ENCODE measurements at regions not wholly inside any gene's neighbourhood (a gene's known extent, or its start where the extent isn't known, plus 50 kb on each side); places are given as distances from the start of the nearest gene placed in this dataset.

- no TSS peak for BruUV-seq (replicated peaks)
- ChIA-PET POLR2A (no interaction called here), CTCF (ENCODE audit: unreplicated experiment) (no interaction called here)
- H2AFZ ChIP-seq (ENCODE audit: low read length), result no peak overlapping the region
- no peaks in the 10 kb centered on the region for H3K36me3 ChIP-seq (ENCODE audit: insufficient read depth, low read length)
- H3K4me2 ChIP-seq (ENCODE audit: low read length), result no peak overlapping the region
- H4K20me1 ChIP-seq (ENCODE audit: insufficient read depth, low read length), result no peaks in the 10 kb centered on the region
- TF ChIP-seq, protein P1, sequence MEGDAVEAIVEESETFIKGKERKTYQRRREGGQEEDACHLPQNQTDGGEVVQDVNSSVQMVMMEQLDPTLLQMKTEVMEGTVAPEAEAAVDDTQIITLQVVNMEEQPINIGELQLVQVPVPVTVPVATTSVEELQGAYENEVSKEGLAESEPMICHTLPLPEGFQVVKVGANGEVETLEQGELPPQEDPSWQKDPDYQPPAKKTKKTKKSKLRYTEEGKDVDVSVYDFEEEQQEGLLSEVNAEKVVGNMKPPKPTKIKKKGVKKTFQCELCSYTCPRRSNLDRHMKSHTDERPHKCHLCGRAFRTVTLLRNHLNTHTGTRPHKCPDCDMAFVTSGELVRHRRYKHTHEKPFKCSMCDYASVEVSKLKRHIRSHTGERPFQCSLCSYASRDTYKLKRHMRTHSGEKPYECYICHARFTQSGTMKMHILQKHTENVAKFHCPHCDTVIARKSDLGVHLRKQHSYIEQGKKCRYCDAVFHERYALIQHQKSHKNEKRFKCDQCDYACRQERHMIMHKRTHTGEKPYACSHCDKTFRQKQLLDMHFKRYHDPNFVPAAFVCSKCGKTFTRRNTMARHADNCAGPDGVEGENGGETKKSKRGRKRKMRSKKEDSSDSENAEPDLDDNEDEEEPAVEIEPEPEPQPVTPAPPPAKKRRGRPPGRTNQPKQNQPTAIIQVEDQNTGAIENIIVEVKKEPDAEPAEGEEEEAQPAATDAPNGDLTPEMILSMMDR (conservative IDR thresholded peaks at IDR 0.05; ENCODE audit: low read length), result no peak
- no peak for TF ChIP-seq EZH2phosphoT487 (IDR thresholded peaks at IDR 0.05; ENCODE audit: borderline replicate concordance, low read depth, low read length)
- H3K4me1 ChIP-seq (ENCODE audit: insufficient read depth, low read length, poor library complexity, severe bottlenecking), result no peaks in the 10 kb centered on the region
- DNase-seq (ENCODE audit: low spot score), result no peak
- no peaks in the 10 kb centered on the region for H3K79me2 ChIP-seq (ENCODE audit: insufficient read depth, low read depth, low read length)
- no peak overlapping the region for H3K4me3 ChIP-seq (ENCODE audit: low read depth, low read length, poor library complexity, severe bottlenecking)
- H3K9me2 ChIP-seq (ENCODE audit: insufficient read depth, low read length), result no peaks in the 10 kb centered on the region
- intact Hi-C loops (cut with micrococcal nuclease; ENCODE audit: unreplicated experiment), result no loop called here
- H3K9me3 ChIP-seq (ENCODE audit: low read length), result no peaks in the 10 kb centered on the region
- H3K27ac ChIP-seq (ENCODE audit: low read depth, low read length, poor library complexity, severe bottlenecking), result no peak overlapping the region
These were observed 1142.9 kb upstream of the SORCS1 start for GRCh38 chr10:108307250-108307924.

- Histone ChIP-seq H3K4me2 (ENCODE audit: low read length) (no peak overlapping the region), H2AFZ (ENCODE audit: low read length) (no peak overlapping the region), H3K9me2 (ENCODE audit: insufficient read depth, low read length) (no peaks in the 10 kb centered on the region), H3K79me2 (ENCODE audit: insufficient read depth, low read depth, low read length) (no peaks in the 10 kb centered on the region), H3K36me3 (ENCODE audit: insufficient read depth, low read length) (no peaks in the 10 kb centered on the region), H3K27ac (ENCODE audit: low read depth, low read length, poor library complexity, severe bottlenecking) (no peak overlapping the region), H3K4me3 (ENCODE audit: low read depth, low read length, poor library complexity, severe bottlenecking) (no peak overlapping the region), H4K20me1 (ENCODE audit: insufficient read depth, low read length) (no peaks in the 10 kb centered on the region), H3K9me3 (ENCODE audit: low read length) (no peaks in the 10 kb centered on the region), H3K4me1 (ENCODE audit: insufficient read depth, low read length, poor library complexity, severe bottlenecking) (no peaks in the 10 kb centered on the region)
- no peak for TF ChIP-seq EZH2phosphoT487 (IDR thresholded peaks at IDR 0.05; ENCODE audit: borderline replicate concordance, low read depth, low read length)
- TF ChIP-seq, protein P1 (conservative IDR thresholded peaks at IDR 0.05; ENCODE audit: low read length), result no peak
- no peak for DNase-seq (ENCODE audit: low spot score)
- ChIA-PET POLR2A (no interaction called here), CTCF (ENCODE audit: unreplicated experiment) (no interaction called here)
- intact Hi-C loops (cut with micrococcal nuclease; ENCODE audit: unreplicated experiment), result no loop called here
- no TSS peak for BruUV-seq (replicated peaks)
These were observed 1138.6 kb upstream of the SORCS1 start for GRCh38 chr10:108303149-108303548.

DNA sequence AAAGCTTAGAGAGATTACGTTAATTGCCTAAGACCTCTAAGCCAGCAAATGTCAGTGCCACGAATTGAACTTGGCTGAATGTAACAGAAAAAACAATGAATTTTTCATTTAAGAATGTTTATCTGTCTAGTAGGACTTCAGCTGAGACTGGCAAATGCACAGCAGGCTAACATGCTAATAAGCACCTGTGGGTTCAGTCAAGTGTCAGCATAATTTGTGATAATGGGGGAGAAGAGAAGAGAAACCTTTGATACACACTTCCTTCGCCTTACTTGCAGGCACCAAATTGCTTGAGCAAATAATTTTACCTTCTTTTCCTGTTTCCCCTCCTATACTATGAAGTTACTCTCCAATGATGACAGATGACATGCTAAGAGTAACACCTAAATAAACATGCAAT lies 1136.5 kb upstream of the SORCS1 start:
- CTCF ChIA-PET (ENCODE audit: unreplicated experiment), result no interaction called here
- BruUV-seq (replicated peaks), result no TSS peak
- TF ChIP-seq EZH2phosphoT487 (IDR thresholded peaks at IDR 0.05; ENCODE audit: borderline replicate concordance, low read depth, low read length), result no peak
- TF ChIP-seq, protein P1 (conservative IDR thresholded peaks at IDR 0.05; ENCODE audit: low read length), result no peak

More for the DNA sequence above, 1136.5 kb upstream of the SORCS1 start:
- H3K4me1 ChIP-seq (ENCODE audit: insufficient read depth, low read length, poor library complexity, severe bottlenecking), result no peaks in the 10 kb centered on the region
- H3K4me2 ChIP-seq (ENCODE audit: low read length), result no peak overlapping the region
- DNase-seq (ENCODE audit: low spot score), result no peak
- no peaks in the 10 kb centered on the region for H3K79me2 ChIP-seq (ENCODE audit: insufficient read depth, low read depth, low read length)
- H3K4me3 ChIP-seq (ENCODE audit: low read depth, low read length, poor library complexity, severe bottlenecking), result no peak overlapping the region
- POLR2A ChIA-PET, result no interaction called here
- no peaks in the 10 kb centered on the region for H3K9me3 ChIP-seq (ENCODE audit: low read length)
- no peak overlapping the region for H3K27ac ChIP-seq (ENCODE audit: low read depth, low read length, poor library complexity, severe bottlenecking)
- no peaks in the 10 kb centered on the region for H3K9me2 ChIP-seq (ENCODE audit: insufficient read depth, low read length)
- no peak overlapping the region for H2AFZ ChIP-seq (ENCODE audit: low read length)
- no peaks in the 10 kb centered on the region for H3K36me3 ChIP-seq (ENCODE audit: insufficient read depth, low read length)
- intact Hi-C loops (cut with micrococcal nuclease; ENCODE audit: unreplicated experiment), result no loop called here
- H4K20me1 ChIP-seq (ENCODE audit: insufficient read depth, low read length), result no peaks in the 10 kb centered on the region

Data from OCI-LY7 (cell line).